ENCODE measurements at regions not wholly inside any gene's neighbourhood (a gene's known extent, or its start where the extent isn't known, plus 50 kb on each side); places are given as distances from the start of the nearest gene placed in this dataset.
"Not testable (repeated sequence)": the region's sequence is repeated elsewhere in the genome, so short reads cannot be mapped to it uniquely, and the experiment has no call there.

GRCh38 chr7:23939747-23940146 is 229.7 kb downstream of the STK31 start:
- TF ChIP-seq CTCF, POLR2AphosphoS5, POLR2A (IDR thresholded peaks at IDR 0.05): not testable (repeated sequence)
